Thyroid gland (tissue), 4 donors: ENCODE measurements at regions not wholly inside any gene's neighbourhood (a gene's known extent, or its start where the extent isn't known, plus 50 kb on each side); places are given as distances from the start of the nearest gene placed in this dataset.

Experiments
- DNase-seq, 2 donors: peaks; one replicate each; pipeline ENCODE4 v3.0.0-alpha.2; 2019
- H3K27ac ChIP-seq, 3 donors: fragments of 200-600 bp; sonication (generic); 1 replicate in 2 of 3; 2 replicates in 1 of 3; pipeline ENCODE4 v1.5.1; 2016 to 2019; ENCODE audit warnings: mild to moderate bottlenecking in 1 of 3, moderate library complexity in 1 of 3
- H3K27me3 ChIP-seq: fragments of 200-600 bp; sonication (generic); one replicate; pipeline ENCODE4 v1.5.1; 2019
- H3K36me3 ChIP-seq, 2 donors: fragments of 200-600 bp; sonication (generic); one replicate each; pipeline ENCODE4 v1.5.1; 2016 to 2019
- H3K4me1 ChIP-seq, 2 donors: fragments of 200-600 bp; sonication (generic); one replicate each; pipeline ENCODE4 v1.5.1; 2017 to 2019
- H3K4me3 ChIP-seq, 3 donors: fragments of 200-600 bp; sonication (generic); replicated peaks in 1 of 3; 1 replicate in 2 of 3; 2 replicates in 1 of 3; pipeline ENCODE4 v1.5.1; 2016; ENCODE audit warnings: mild to moderate bottlenecking in 1 of 3
- H3K9me3 ChIP-seq: fragments of 200-600 bp; sonication (generic); one replicate; pipeline ENCODE4 v1.5.1; 2017
- POLR2A ChIP-seq, 2 donors: fragments of 450-650 bp; IDR thresholded peaks; one replicate each; pipeline ENCODE4 v1.6.1; 2017; ENCODE audit warnings: antibody characterized with exemption in 2 of 2, mild to moderate bottlenecking in 2 of 2, moderate library complexity in 1 of 2
- WGBS, 2 donors: methylation state at CpG; one replicate each; pipeline ENCODE4 v1.1.5; 2017; 5-methylcytosine and 5-hydroxymethylcytosine counted together
- intact Hi-C: fragments of 100-400 bp; cut with DNase I; formaldehyde crosslinking; loops from one replicate; pipeline ENCODE4 v1.15.1; 2023
- TF ChIP-seq, protein P1 (sequence below), 6 experiments: fragments of 200-600 bp in 3 of 6; fragments of 450-650 bp in 3 of 6; sonication (generic) in 3 of 6; IDR thresholded peaks; one replicate each; pipeline ENCODE4 v1.5.1; 2016 to 2019; ENCODE audit warnings: antibody characterized with exemption in 6 of 6, mild to moderate bottlenecking in 2 of 6, inconsistent platforms in 1 of 6, moderate library complexity in 1 of 6

DNA sequence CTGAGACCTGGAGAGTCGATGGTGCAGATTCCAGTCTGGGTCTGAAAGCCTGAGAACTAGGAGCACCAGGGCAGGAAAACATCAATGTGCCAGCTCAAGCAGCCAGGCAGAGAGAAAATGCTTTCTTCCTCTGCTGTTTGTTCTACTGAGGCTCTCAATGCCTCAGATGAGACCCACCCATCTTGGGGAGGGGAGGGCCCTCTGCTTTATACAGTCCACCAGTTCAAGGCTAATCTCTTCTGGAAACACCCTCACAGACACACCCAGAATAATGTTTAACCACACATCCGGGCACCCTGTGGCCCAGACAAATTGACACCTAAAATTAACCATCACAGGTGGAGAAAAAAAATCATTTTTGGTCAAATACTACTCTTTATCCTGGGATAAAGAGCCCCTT, 89.3 kb upstream of the SLC22A23 start:
- DNase-seq, result no peak
- TF ChIP-seq POLR2A (IDR thresholded peaks at IDR 0.05), result no peak
- TF ChIP-seq, protein P1, sequence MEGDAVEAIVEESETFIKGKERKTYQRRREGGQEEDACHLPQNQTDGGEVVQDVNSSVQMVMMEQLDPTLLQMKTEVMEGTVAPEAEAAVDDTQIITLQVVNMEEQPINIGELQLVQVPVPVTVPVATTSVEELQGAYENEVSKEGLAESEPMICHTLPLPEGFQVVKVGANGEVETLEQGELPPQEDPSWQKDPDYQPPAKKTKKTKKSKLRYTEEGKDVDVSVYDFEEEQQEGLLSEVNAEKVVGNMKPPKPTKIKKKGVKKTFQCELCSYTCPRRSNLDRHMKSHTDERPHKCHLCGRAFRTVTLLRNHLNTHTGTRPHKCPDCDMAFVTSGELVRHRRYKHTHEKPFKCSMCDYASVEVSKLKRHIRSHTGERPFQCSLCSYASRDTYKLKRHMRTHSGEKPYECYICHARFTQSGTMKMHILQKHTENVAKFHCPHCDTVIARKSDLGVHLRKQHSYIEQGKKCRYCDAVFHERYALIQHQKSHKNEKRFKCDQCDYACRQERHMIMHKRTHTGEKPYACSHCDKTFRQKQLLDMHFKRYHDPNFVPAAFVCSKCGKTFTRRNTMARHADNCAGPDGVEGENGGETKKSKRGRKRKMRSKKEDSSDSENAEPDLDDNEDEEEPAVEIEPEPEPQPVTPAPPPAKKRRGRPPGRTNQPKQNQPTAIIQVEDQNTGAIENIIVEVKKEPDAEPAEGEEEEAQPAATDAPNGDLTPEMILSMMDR (IDR thresholded peaks at IDR 0.05), result no peak
- Histone ChIP-seq H3K4me3 (no peak overlapping the region), H3K27me3 (no peaks in the 10 kb centered on the region), H3K4me1 (no peaks in the 10 kb centered on the region), H3K36me3 (no peaks in the 10 kb centered on the region), H3K9me3 (no peaks in the 10 kb centered on the region), H3K27ac (no peak overlapping the region)
- WGBS, 2 donors, result 53 to 66% methylated on average over 2 of the region's 2 CpGs
- intact Hi-C loops, result no loop called here

DNA sequence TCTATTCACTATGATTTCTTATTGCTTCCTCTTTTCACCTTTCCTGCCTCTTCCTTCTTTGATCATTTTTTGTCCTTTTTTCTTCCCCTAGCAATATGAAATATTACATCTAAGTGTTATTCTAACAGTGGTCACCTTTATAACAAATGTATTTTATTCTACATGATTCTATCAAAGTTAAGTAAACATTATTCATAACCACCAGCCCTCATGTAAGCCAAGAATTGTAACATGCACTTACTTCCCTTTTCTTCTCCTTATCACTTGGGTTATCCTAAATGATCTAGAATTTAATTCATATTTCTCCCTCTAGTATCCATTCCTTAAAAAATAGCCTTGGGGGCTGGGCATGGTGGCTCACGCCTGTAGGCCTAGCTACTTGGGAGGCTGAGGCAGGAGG, 88.3 kb upstream of the SLC22A23 start:
- no peak for TF ChIP-seq POLR2A (IDR thresholded peaks at IDR 0.05)
- TF ChIP-seq, protein P1 (IDR thresholded peaks at IDR 0.05), result no peak
- Histone ChIP-seq H3K4me3 (no peak overlapping the region), H3K36me3 (no peaks in the 10 kb centered on the region), H3K27ac (no peak overlapping the region), H3K9me3 (no peaks in the 10 kb centered on the region), H3K27me3 (no peaks in the 10 kb centered on the region), H3K4me1 (no peaks in the 10 kb centered on the region)
- no peak for DNase-seq
- intact Hi-C loops, result no loop called here
- WGBS, 2 donors, result 96 to 100% methylated on average over 1 of the region's 1 CpG

DNA sequence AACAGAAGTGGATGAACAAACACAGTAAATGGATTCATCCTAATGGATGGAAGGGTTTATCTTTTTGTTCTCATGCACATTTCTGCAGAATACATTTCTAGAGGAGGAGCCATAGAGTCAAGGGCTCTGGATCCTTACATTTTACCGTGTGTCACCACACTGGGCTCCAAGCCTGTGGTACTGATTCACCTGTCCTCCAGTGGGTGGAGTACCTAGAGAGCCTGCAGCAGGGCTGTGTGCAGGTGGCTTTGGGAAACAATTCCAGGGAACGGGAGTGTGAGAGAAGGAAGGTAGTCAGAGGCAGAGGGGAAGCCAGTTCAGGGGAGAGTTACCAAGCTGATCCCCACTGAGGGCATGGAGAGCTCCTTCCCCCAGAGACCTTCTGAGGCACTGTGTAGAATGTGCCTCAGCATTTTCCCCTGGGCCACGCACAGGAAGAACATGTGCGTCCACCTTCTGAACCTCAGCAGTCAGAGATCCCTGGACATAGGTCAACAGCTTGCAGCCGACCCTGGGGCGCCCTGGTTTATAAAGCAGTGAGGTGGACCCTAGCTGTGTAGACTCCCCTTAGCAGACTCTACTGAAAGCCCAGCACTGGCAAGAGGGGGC, 85.3 kb upstream of the SLC22A23 start:
- Histone ChIP-seq H3K4me3 (no peak overlapping the region), H3K9me3 (no peaks in the 10 kb centered on the region), H3K36me3 (no peaks in the 10 kb centered on the region), H3K27me3 (no peaks in the 10 kb centered on the region), H3K27ac (no peak overlapping the region), H3K4me1 (no peaks in the 10 kb centered on the region)
- WGBS, 2 donors, result 82 to 86% methylated on average over 6 of the region's 6 CpGs
- no peak for TF ChIP-seq POLR2A (IDR thresholded peaks at IDR 0.05)
- TF ChIP-seq, protein P1 (IDR thresholded peaks at IDR 0.05), result no peak
- intact Hi-C loops, result no loop called here
- no peak for DNase-seq

DNA sequence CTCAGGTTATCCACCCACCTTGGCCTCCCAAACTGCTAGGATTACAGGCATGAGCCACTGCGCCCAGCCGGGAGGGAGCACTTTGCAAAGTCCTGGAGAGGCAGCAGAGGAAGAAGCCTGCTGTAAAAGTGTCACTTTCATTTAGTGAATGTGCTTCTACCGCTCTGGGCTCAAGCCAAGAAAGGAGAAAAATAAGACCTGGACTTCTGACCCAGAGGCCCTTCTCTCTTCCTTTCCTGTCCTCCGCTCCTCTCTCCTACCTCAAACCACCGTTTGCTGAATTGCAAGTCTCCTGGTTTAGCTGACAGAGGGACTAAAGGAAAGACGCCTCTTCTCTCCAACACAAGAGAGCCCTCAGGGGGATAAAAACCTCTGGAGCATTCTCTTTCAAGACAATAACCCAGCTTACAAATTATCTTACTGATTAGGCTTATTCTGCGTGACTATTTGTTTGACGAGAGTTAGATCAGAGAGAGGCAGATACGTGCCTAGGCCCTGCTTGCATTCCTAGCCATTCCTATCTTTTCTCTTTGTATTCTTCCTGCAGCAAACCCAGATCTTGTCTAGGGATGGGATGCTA, 84.2 kb upstream of the SLC22A23 start:
- TF ChIP-seq, protein P1 (IDR thresholded peaks at IDR 0.05), result no peak
- no peak for TF ChIP-seq POLR2A (IDR thresholded peaks at IDR 0.05)
- Histone ChIP-seq H3K27me3 (no peaks in the 10 kb centered on the region), H3K36me3 (no peaks in the 10 kb centered on the region), H3K9me3 (no peaks in the 10 kb centered on the region), H3K4me1 (no peaks in the 10 kb centered on the region), H3K27ac (no peak overlapping the region), H3K4me3 (no peak overlapping the region)
- no peak for DNase-seq
- WGBS, 2 donors, result 75 to 79% methylated on average over 9 of the region's 9 CpGs
- intact Hi-C loops, result no loop called here

DNA sequence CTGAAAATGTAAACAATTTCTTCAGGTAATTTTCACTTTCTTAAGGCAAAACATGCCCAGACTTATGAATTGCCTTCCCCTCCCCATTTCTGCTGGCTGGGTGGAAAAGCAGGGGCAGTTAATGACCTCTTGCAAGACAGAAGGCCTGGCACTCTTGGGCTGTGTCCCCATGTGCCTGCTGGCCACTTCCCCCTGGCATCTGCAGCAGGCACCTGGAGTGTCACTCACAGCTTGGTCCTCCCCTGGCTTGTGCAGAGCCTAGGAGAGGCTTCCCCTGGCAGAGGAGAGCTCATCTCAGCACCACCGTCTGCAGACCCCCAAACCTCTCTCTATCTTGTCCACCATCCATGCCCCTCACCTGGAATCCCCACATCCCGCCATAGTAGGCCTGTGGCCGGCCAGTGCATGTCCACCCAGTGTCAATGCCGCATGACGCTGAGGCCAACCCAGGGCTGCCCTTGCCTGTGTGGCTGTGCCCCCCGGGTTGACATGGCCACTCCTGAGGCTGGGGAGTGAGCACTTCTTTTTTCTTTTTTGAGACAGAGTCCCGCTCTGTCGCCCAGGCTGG, 83.5 kb upstream of the SLC22A23 start:
- 94 to 95% methylated on average over 8 of the region's 8 CpGs for WGBS, 2 donors
- intact Hi-C loops, result no loop called here
- no peak for DNase-seq

More for the DNA sequence above, 83.5 kb upstream of the SLC22A23 start:
- Histone ChIP-seq H3K9me3 (no peaks in the 10 kb centered on the region), H3K4me3 (no peak overlapping the region), H3K27me3 (no peaks in the 10 kb centered on the region), H3K27ac (no peak overlapping the region), H3K36me3 (no peaks in the 10 kb centered on the region), H3K4me1 (no peaks in the 10 kb centered on the region)
- no peak for TF ChIP-seq POLR2A (IDR thresholded peaks at IDR 0.05)
- TF ChIP-seq, protein P1 (IDR thresholded peaks at IDR 0.05), result no peak
